OCI-LY1 (cell line): ENCODE measurements at regions not wholly inside any gene's neighbourhood (a gene's known extent, or its start where the extent isn't known, plus 50 kb on each side); places are given as distances from the start of the nearest gene placed in this dataset.

Source experiments
- H2AFZ ChIP-seq: fragments of 200-600 bp; sonication (generic), shearing (Covaris generic); 2 replicates; pipeline ENCODE4 v1.6.0; 2014; ENCODE audit warnings: antibody characterized with exemption, mild to moderate bottlenecking, low read length
- H3F3A ChIP-seq: fragments of 200-600 bp; sonication (generic), shearing (Covaris generic); 2 replicates; pipeline ENCODE4 v1.6.0; 2014; ENCODE audit warnings: mild to moderate bottlenecking, antibody characterized with exemption, low read length, moderate library complexity; ENCODE audit not compliant: insufficient read depth
- H3K27ac ChIP-seq: fragments of 200-600 bp; sonication (generic); 2 replicates; pipeline ENCODE4 v1.5.1; 2014; ENCODE audit warnings: low read length, mixed run types, mild to moderate bottlenecking, low read depth; ENCODE audit not compliant: poor library complexity, severe bottlenecking
- H3K27me3 ChIP-seq: fragments of 200-600 bp; sonication (generic); 2 replicates; pipeline ENCODE4 v1.6.0; 2014; ENCODE audit warnings: antibody characterized with exemption, mild to moderate bottlenecking, low read length, moderate library complexity; ENCODE audit not compliant: insufficient read depth
- H3K36me3 ChIP-seq: fragments of 200-600 bp; sonication (generic); 2 replicates; pipeline ENCODE4 v1.6.1; 2014; ENCODE audit warnings: mild to moderate bottlenecking, antibody characterized with exemption, low read length, moderate library complexity, mixed read lengths; ENCODE audit not compliant: insufficient read depth
- H3K4me1 ChIP-seq: fragments of 200-600 bp; sonication (generic); 2 replicates; pipeline ENCODE4 v1.5.1; 2014; ENCODE audit warnings: mild to moderate bottlenecking, low read length, moderate library complexity; ENCODE audit not compliant: insufficient read depth, severe bottlenecking
- H3K4me2 ChIP-seq: fragments of 200-600 bp; sonication (generic), shearing (Covaris generic); 2 replicates; pipeline ENCODE4 v1.6.1; 2014; ENCODE audit warnings: low read length
- H3K4me3 ChIP-seq: fragments of 200-600 bp; sonication (generic); 2 replicates; pipeline ENCODE4 v1.5.1; 2014; ENCODE audit warnings: low read length, low read depth, mild to moderate bottlenecking, mixed read lengths; ENCODE audit not compliant: poor library complexity, severe bottlenecking
- H3K79me2 ChIP-seq: fragments of 200-600 bp; shearing (Covaris generic); 2 replicates; pipeline ENCODE4 v1.6.1; 2016; ENCODE audit warnings: mixed run types, low read length, mixed read lengths; ENCODE audit not compliant: insufficient read depth
- H3K9ac ChIP-seq: fragments of 200-600 bp; sonication (generic), shearing (Covaris generic); 2 replicates; pipeline ENCODE4 v1.6.1; 2014; ENCODE audit warnings: mild to moderate bottlenecking, low read length, mixed read lengths
- H3K9me2 ChIP-seq: fragments of 200-600 bp; sonication (generic), shearing (Covaris generic); 2 replicates; pipeline ENCODE4 v1.6.1; 2014; ENCODE audit warnings: low read depth, mild to moderate bottlenecking, low read length, mixed read lengths
- H3K9me3 ChIP-seq: fragments of 200-600 bp; shearing (Covaris generic); 2 replicates; pipeline ENCODE4 v1.6.1; 2014; ENCODE audit warnings: low read length, mixed read lengths
- H4K20me1 ChIP-seq: fragments of 200-600 bp; sonication (generic), shearing (Covaris generic); 2 replicates; pipeline ENCODE4 v1.6.0; 2016; ENCODE audit warnings: mild to moderate bottlenecking, low read length; ENCODE audit not compliant: insufficient read depth
- CTCF ChIP-seq: fragments of 200-600 bp; sonication (generic), shearing (Covaris generic); IDR thresholded peaks from 2 replicates; pipeline ENCODE4 v1.5.1; 2017; ENCODE audit warnings: mild to moderate bottlenecking, antibody characterized with exemption, low read length, moderate library complexity, mixed read lengths
- EZH2 ChIP-seq: fragments of 200-600 bp; sonication (generic), shearing (Covaris generic); IDR thresholded peaks from 2 replicates; pipeline ENCODE4 v1.8.0; 2017; ENCODE audit warnings: borderline replicate concordance, mixed run types, mild to moderate bottlenecking, antibody characterized with exemption, low read length, moderate library complexity, mixed read lengths

DNA sequence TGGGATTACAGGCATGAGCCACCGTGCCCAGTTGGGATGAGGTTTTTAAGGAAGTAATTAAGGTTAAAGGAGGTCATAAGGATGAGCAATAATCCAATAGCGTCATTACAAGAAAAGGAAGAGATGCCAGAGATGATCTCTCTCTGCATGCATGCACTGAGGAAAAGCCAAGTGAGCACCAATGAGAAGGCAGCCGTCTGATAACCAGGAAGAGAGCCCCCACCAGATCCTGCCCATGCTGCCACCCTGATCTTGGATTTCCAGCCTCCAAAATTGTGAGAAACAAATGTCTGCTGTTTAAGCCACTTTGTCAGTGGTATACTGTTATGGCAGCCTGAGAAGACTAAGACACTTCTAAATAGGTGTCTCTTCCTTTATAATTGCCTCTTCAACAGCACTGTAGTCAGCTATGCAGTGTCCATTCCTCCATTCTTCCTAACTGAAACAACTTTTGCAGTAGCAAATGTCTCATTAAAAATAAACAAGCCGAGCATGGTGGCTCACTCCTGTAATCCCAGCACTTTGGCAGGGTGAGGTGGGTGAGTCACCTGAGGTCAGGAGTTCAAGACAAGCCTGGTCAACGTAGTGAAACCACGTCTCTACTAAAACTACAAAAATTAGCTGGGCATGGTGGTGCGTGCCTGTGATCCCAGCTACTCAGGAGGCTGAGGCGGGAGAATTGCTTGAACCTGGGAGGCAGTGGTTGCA lies 216.2 kb upstream of the RUNX1 start:
- Histone ChIP-seq H2AFZ (no peak overlapping the region), H3K9ac (no peak overlapping the region), H3K4me2 (no peak overlapping the region)

DNA sequence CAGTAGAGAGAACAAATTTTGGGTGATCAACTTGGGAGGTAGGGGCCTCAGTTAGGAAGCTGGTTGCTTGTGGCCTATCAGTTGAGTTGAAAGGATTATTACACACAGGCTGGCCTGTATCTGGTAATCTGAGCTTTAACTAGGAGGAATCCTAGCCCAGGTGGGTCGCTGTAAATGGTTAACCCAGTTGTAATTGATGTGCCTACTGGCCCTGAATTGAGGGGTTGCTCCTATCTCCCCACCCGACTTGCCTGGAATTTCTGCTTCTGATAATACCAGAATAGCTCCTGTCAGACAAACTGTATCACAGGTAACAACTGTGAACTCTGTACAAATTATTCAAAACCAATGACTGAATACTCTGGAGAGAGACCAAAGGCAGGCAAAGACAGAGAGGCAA lies 210.4 kb upstream of the RUNX1 start:
- H3K27ac ChIP-seq: no peak overlapping the region
- H3F3A ChIP-seq: no peaks in the 10 kb centered on the region
- no peak overlapping the region for H3K4me3 ChIP-seq
- no peak overlapping the region for H2AFZ ChIP-seq
- H3K36me3 ChIP-seq: no peaks in the 10 kb centered on the region; the same call in 1 of the 2 replicates
- no peaks in the 10 kb centered on the region for H3K9me3 ChIP-seq
- no peak for TF ChIP-seq CTCF
- TF ChIP-seq EZH2: no peak
- no peaks in the 10 kb centered on the region for H3K27me3 ChIP-seq
- H4K20me1 ChIP-seq: no peaks in the 10 kb centered on the region
- H3K4me1 ChIP-seq: peaks cover 17% of the 10 kb centered on the region
- H3K4me2 ChIP-seq: no peak overlapping the region
- H3K79me2 ChIP-seq: no peaks in the 10 kb centered on the region
- no peaks in the 10 kb centered on the region for H3K9me2 ChIP-seq
- no peak overlapping the region for H3K9ac ChIP-seq

More for the DNA sequence above, 216.2 kb upstream of the RUNX1 start:
- Histone ChIP-seq H3K36me3 (no peaks in the 10 kb centered on the region; the same call in 1 of the 2 replicates), H3K9me2 (no peaks in the 10 kb centered on the region), H3K27me3 (no peaks in the 10 kb centered on the region), H3K27ac (no peak overlapping the region), H3K9me3 (no peaks in the 10 kb centered on the region), H3K4me3 (no peak overlapping the region), H4K20me1 (no peaks in the 10 kb centered on the region), H3K79me2 (no peaks in the 10 kb centered on the region), H3K4me1 (no peaks in the 10 kb centered on the region), H3F3A (no peaks in the 10 kb centered on the region)
- no peak for TF ChIP-seq CTCF

GRCh38 chr21:35258521-35258920 lies 209.4 kb upstream of the RUNX1 start:
- Histone ChIP-seq H3K4me1 (peaks cover 17% of the 10 kb centered on the region), H3K27ac (no peak overlapping the region), H3K27me3 (no peaks in the 10 kb centered on the region), H3K4me3 (no peak overlapping the region), H3K4me2 (no peak overlapping the region), H3K36me3 (no peaks in the 10 kb centered on the region; the same call in 1 of the 2 replicates), H3K9me2 (no peaks in the 10 kb centered on the region), H4K20me1 (no peaks in the 10 kb centered on the region), H3K9ac (no peak overlapping the region), H3F3A (no peaks in the 10 kb centered on the region), H2AFZ (no peak overlapping the region), H3K79me2 (no peaks in the 10 kb centered on the region), H3K9me3 (no peaks in the 10 kb centered on the region)
- TF ChIP-seq CTCF (no peak), EZH2 (no peak)
